Neural progenitor cell (in vitro differentiated cells): ENCODE measurements at regions not wholly inside any gene's neighbourhood (a gene's known extent, or its start where the extent isn't known, plus 50 kb on each side); places are given as distances from the start of the nearest gene placed in this dataset.

ENCODE experiments used
- CTCF ChIP-seq: fragments of 200-600 bp; sonication (generic); IDR thresholded peaks from 2 replicates; pipeline ENCODE4 v1.5.1; 2017; ENCODE audit warnings: antibody characterized with exemption, mild to moderate bottlenecking
- EZH2 ChIP-seq: fragments of 200-600 bp; sonication (generic); IDR thresholded peaks from 2 replicates; pipeline ENCODE4 v1.6.1; 2017; ENCODE audit warnings: antibody characterized with exemption, mild to moderate bottlenecking, moderate library complexity

GRCh38 chr14:42893183-42893582 is 1286.5 kb downstream of the LRFN5 start:
- TF ChIP-seq CTCF, result no peak
- TF ChIP-seq EZH2, result no peak
